ENCODE measurements at regions not wholly inside any gene's neighbourhood (a gene's known extent, or its start where the extent isn't known, plus 50 kb on each side); places are given as distances from the start of the nearest gene placed in this dataset.

- WGBS, 2 experiments (ENCODE audit: insufficient coverage in 2 of 2): 100% methylated on average over 1 of the region's 1 CpG; no CpG with 5 or more reads in 1 of the 2 experiments
- no peaks in the 10 kb centered on the region for H3K4me1 ChIP-seq (ENCODE audit: control insufficient read depth, insufficient read depth, low read length, poor library complexity, severe bottlenecking)
- H3K27ac ChIP-seq (ENCODE audit: low read depth, low read length, severe bottlenecking): no peak overlapping the region
- no peaks in the 10 kb centered on the region for H3K36me3 ChIP-seq (ENCODE audit: control insufficient read depth, insufficient read depth, low read length)
- H3K9me3 ChIP-seq (ENCODE audit: control insufficient read depth, low read length): no peaks in the 10 kb centered on the region
- H3K4me3 ChIP-seq (ENCODE audit: extremely low read depth, insufficient read depth, low read length, poor library complexity, severe bottlenecking): no peak overlapping the region
Observed at GRCh38 chr1:81600363-81600762, 200.4 kb upstream of the ADGRL2 start.

GRCh38 chr1:81598623-81599022 is 202.1 kb upstream of the ADGRL2 start:
- Histone ChIP-seq H3K9me3 (ENCODE audit: control insufficient read depth, low read length) (no peaks in the 10 kb centered on the region), H3K27ac (ENCODE audit: low read depth, low read length, severe bottlenecking) (no peak overlapping the region), H3K36me3 (ENCODE audit: control insufficient read depth, insufficient read depth, low read length) (no peaks in the 10 kb centered on the region), H3K4me1 (ENCODE audit: control insufficient read depth, insufficient read depth, low read length, poor library complexity, severe bottlenecking) (no peaks in the 10 kb centered on the region), H3K4me3 (ENCODE audit: extremely low read depth, insufficient read depth, low read length, poor library complexity, severe bottlenecking) (no peak overlapping the region)
- 94 to 100% methylated on average over 3 to 4 of the region's 4 CpGs for WGBS, 2 experiments (ENCODE audit: insufficient coverage in 2 of 2)

GRCh38 chr1:81597720-81598426 is 202.9 kb upstream of the ADGRL2 start:
- no peak overlapping the region for H3K4me3 ChIP-seq (ENCODE audit: extremely low read depth, insufficient read depth, low read length, poor library complexity, severe bottlenecking)
- 94% methylated on average over 2 of the region's 3 CpGs; no CpG with 5 or more reads in 1 of the 2 experiments for WGBS, 2 experiments (ENCODE audit: insufficient coverage in 2 of 2)
- H3K27ac ChIP-seq (ENCODE audit: low read depth, low read length, severe bottlenecking): no peak overlapping the region
- no peaks in the 10 kb centered on the region for H3K4me1 ChIP-seq (ENCODE audit: control insufficient read depth, insufficient read depth, low read length, poor library complexity, severe bottlenecking)
- H3K9me3 ChIP-seq (ENCODE audit: control insufficient read depth, low read length): no peaks in the 10 kb centered on the region
- H3K36me3 ChIP-seq (ENCODE audit: control insufficient read depth, insufficient read depth, low read length): no peaks in the 10 kb centered on the region

GRCh38 chr1:81596341-81596740 is 204.4 kb upstream of the ADGRL2 start:
- no peaks in the 10 kb centered on the region for H3K9me3 ChIP-seq (ENCODE audit: control insufficient read depth, low read length)
- H3K27ac ChIP-seq (ENCODE audit: low read depth, low read length, severe bottlenecking): no peak overlapping the region
- H3K36me3 ChIP-seq (ENCODE audit: control insufficient read depth, insufficient read depth, low read length): no peaks in the 10 kb centered on the region
- no peaks in the 10 kb centered on the region for H3K4me1 ChIP-seq (ENCODE audit: control insufficient read depth, insufficient read depth, low read length, poor library complexity, severe bottlenecking)
- H3K4me3 ChIP-seq (ENCODE audit: extremely low read depth, insufficient read depth, low read length, poor library complexity, severe bottlenecking): no peak overlapping the region
- 91 to 92% methylated on average over 8 to 10 of the region's 14 CpGs for WGBS, 2 experiments (ENCODE audit: insufficient coverage in 2 of 2)

GRCh38 chr1:81594206-81594605 is 206.5 kb upstream of the ADGRL2 start:
- Histone ChIP-seq H3K9me3 (ENCODE audit: control insufficient read depth, low read length) (no peaks in the 10 kb centered on the region), H3K4me1 (ENCODE audit: control insufficient read depth, insufficient read depth, low read length, poor library complexity, severe bottlenecking) (no peaks in the 10 kb centered on the region), H3K36me3 (ENCODE audit: control insufficient read depth, insufficient read depth, low read length) (no peaks in the 10 kb centered on the region), H3K4me3 (ENCODE audit: extremely low read depth, insufficient read depth, low read length, poor library complexity, severe bottlenecking) (no peak overlapping the region), H3K27ac (ENCODE audit: low read depth, low read length, severe bottlenecking) (no peak overlapping the region)
- WGBS, 2 experiments (ENCODE audit: insufficient coverage in 2 of 2): no CpG with 5 or more reads among the region's 1 CpG

- Histone ChIP-seq H3K36me3 (ENCODE audit: control insufficient read depth, insufficient read depth, low read length) (no peaks in the 10 kb centered on the region), H3K4me1 (ENCODE audit: control insufficient read depth, insufficient read depth, low read length, poor library complexity, severe bottlenecking) (no peaks in the 10 kb centered on the region), H3K27ac (ENCODE audit: low read depth, low read length, severe bottlenecking) (no peak overlapping the region), H3K9me3 (ENCODE audit: control insufficient read depth, low read length) (no peaks in the 10 kb centered on the region), H3K4me3 (ENCODE audit: extremely low read depth, insufficient read depth, low read length, poor library complexity, severe bottlenecking) (no peak overlapping the region)
- WGBS, 2 experiments (ENCODE audit: insufficient coverage in 2 of 2): no CpG with 5 or more reads among the region's 2 CpGs
Observed at GRCh38 chr1:81592233-81592632, 208.5 kb upstream of the ADGRL2 start.

- no peaks in the 10 kb centered on the region for H3K4me1 ChIP-seq (ENCODE audit: control insufficient read depth, insufficient read depth, low read length, poor library complexity, severe bottlenecking)
- no peak overlapping the region for H3K4me3 ChIP-seq (ENCODE audit: extremely low read depth, insufficient read depth, low read length, poor library complexity, severe bottlenecking)
- no peak overlapping the region for H3K27ac ChIP-seq (ENCODE audit: low read depth, low read length, severe bottlenecking)
- H3K36me3 ChIP-seq (ENCODE audit: control insufficient read depth, insufficient read depth, low read length): no peaks in the 10 kb centered on the region
- 85 to 89% methylated on average over 3 to 5 of the region's 5 CpGs for WGBS, 2 experiments (ENCODE audit: insufficient coverage in 2 of 2)
- H3K9me3 ChIP-seq (ENCODE audit: control insufficient read depth, low read length): no peaks in the 10 kb centered on the region
Observed at GRCh38 chr1:81590171-81590570, 210.6 kb upstream of the ADGRL2 start.

- Histone ChIP-seq H3K4me1 (ENCODE audit: control insufficient read depth, insufficient read depth, low read length, poor library complexity, severe bottlenecking) (no peaks in the 10 kb centered on the region), H3K36me3 (ENCODE audit: control insufficient read depth, insufficient read depth, low read length) (no peaks in the 10 kb centered on the region), H3K9me3 (ENCODE audit: control insufficient read depth, low read length) (no peaks in the 10 kb centered on the region), H3K4me3 (ENCODE audit: extremely low read depth, insufficient read depth, low read length, poor library complexity, severe bottlenecking) (no peak overlapping the region), H3K27ac (ENCODE audit: low read depth, low read length, severe bottlenecking) (no peak overlapping the region)
- 100% methylated on average over 2 of the region's 3 CpGs; no CpG with 5 or more reads in 1 of the 2 experiments for WGBS, 2 experiments (ENCODE audit: insufficient coverage in 2 of 2)
Observed at GRCh38 chr1:81588149-81588548, 212.6 kb upstream of the ADGRL2 start.

GRCh38 chr1:81587426-81587825 is 213.3 kb upstream of the ADGRL2 start:
- Histone ChIP-seq H3K4me1 (ENCODE audit: control insufficient read depth, insufficient read depth, low read length, poor library complexity, severe bottlenecking) (no peaks in the 10 kb centered on the region), H3K36me3 (ENCODE audit: control insufficient read depth, insufficient read depth, low read length) (no peaks in the 10 kb centered on the region), H3K9me3 (ENCODE audit: control insufficient read depth, low read length) (no peaks in the 10 kb centered on the region), H3K4me3 (ENCODE audit: extremely low read depth, insufficient read depth, low read length, poor library complexity, severe bottlenecking) (no peak overlapping the region), H3K27ac (ENCODE audit: low read depth, low read length, severe bottlenecking) (no peak overlapping the region)
- WGBS, 2 experiments (ENCODE audit: insufficient coverage in 2 of 2): 78 to 94% methylated on average over 1 to 2 of the region's 2 CpGs

GRCh38 chr1:81585371-81585770 is 215.4 kb upstream of the ADGRL2 start:
- H3K36me3 ChIP-seq (ENCODE audit: control insufficient read depth, insufficient read depth, low read length): no peaks in the 10 kb centered on the region
- no peak overlapping the region for H3K27ac ChIP-seq (ENCODE audit: low read depth, low read length, severe bottlenecking)
- H3K4me3 ChIP-seq (ENCODE audit: extremely low read depth, insufficient read depth, low read length, poor library complexity, severe bottlenecking): no peak overlapping the region
- no peaks in the 10 kb centered on the region for H3K9me3 ChIP-seq (ENCODE audit: control insufficient read depth, low read length)
- 92% methylated on average over 2 of the region's 2 CpGs for WGBS, 2 experiments (ENCODE audit: insufficient coverage in 2 of 2)
- H3K4me1 ChIP-seq (ENCODE audit: control insufficient read depth, insufficient read depth, low read length, poor library complexity, severe bottlenecking): no peaks in the 10 kb centered on the region

GRCh38 chr1:81584398-81584797 is 216.3 kb upstream of the ADGRL2 start:
- Histone ChIP-seq H3K9me3 (ENCODE audit: control insufficient read depth, low read length) (no peaks in the 10 kb centered on the region), H3K4me3 (ENCODE audit: extremely low read depth, insufficient read depth, low read length, poor library complexity, severe bottlenecking) (no peak overlapping the region), H3K36me3 (ENCODE audit: control insufficient read depth, insufficient read depth, low read length) (no peaks in the 10 kb centered on the region), H3K27ac (ENCODE audit: low read depth, low read length, severe bottlenecking) (no peak overlapping the region), H3K4me1 (ENCODE audit: control insufficient read depth, insufficient read depth, low read length, poor library complexity, severe bottlenecking) (no peaks in the 10 kb centered on the region)
- 100% methylated on average over 1 of the region's 6 CpGs for WGBS, 2 experiments (ENCODE audit: insufficient coverage in 2 of 2)
